Chondrocyte (in vitro differentiated cells): ENCODE measurements at regions not wholly inside any gene's neighbourhood (a gene's known extent, or its start where the extent isn't known, plus 50 kb on each side); places are given as distances from the start of the nearest gene placed in this dataset.

Experiments used
- DNase-seq: peaks from one replicate; pipeline ENCODE4 v3.0.0; 2021; ENCODE audit warnings: mixed read lengths, low spot score
- H3K27ac Mint-ChIP-seq: one replicate; pipeline ENCODE4 v1.8.0; 2021; ENCODE audit warnings: mild to moderate bottlenecking, moderate library complexity, mixed read lengths; ENCODE audit not compliant: unreplicated experiment
- H3K27me3 Mint-ChIP-seq: 2 replicates; pipeline ENCODE4 v1.8.0; 2021; ENCODE audit warnings: low read depth, mixed read lengths
- H3K36me3 Mint-ChIP-seq: 2 replicates; pipeline ENCODE4 v1.8.0; 2021; ENCODE audit warnings: low read depth, mixed read lengths
- H3K4me1 Mint-ChIP-seq: 2 replicates; pipeline ENCODE4 v1.8.0; 2021; ENCODE audit warnings: low read depth, mild to moderate bottlenecking, mixed read lengths
- H3K4me3 Mint-ChIP-seq: one replicate; pipeline ENCODE4 v1.8.0; 2021; ENCODE audit warnings: mild to moderate bottlenecking, moderate library complexity, mixed read lengths; ENCODE audit not compliant: unreplicated experiment
- H3K9me3 Mint-ChIP-seq: 2 replicates; pipeline ENCODE4 v1.8.0; 2021; ENCODE audit warnings: low read depth, mixed read lengths
- CTCF ChIP-seq: fragments of 200-600 bp; sonication (generic); IDR thresholded peaks from 2 replicates; pipeline ENCODE4 v1.5.0; 2021; ENCODE audit warnings: antibody characterized with exemption, mild to moderate bottlenecking, moderate library complexity

GRCh38 chr2:30367232-30368070 lies 79.6 kb upstream of the LCLAT1 start:
- H3K36me3 Mint-ChIP-seq, result no peaks in the 10 kb centered on the region
- DNase-seq, result no peak
- no peak overlapping the region for H3K27ac Mint-ChIP-seq
- H3K4me3 Mint-ChIP-seq, result no peak overlapping the region
- peaks cover 56% of the 10 kb centered on the region for H3K4me1 Mint-ChIP-seq
- no peaks in the 10 kb centered on the region for H3K9me3 Mint-ChIP-seq
- H3K27me3 Mint-ChIP-seq, result no peaks in the 10 kb centered on the region
- TF ChIP-seq CTCF, result no peak

- no peak for TF ChIP-seq CTCF
- H3K4me1 Mint-ChIP-seq, result peaks cover 56% of the 10 kb centered on the region
- H3K4me3 Mint-ChIP-seq, result no peak overlapping the region
- no peaks in the 10 kb centered on the region for H3K27me3 Mint-ChIP-seq
- H3K36me3 Mint-ChIP-seq, result no peaks in the 10 kb centered on the region
- no peak for DNase-seq
- H3K9me3 Mint-ChIP-seq, result no peaks in the 10 kb centered on the region
- no peak overlapping the region for H3K27ac Mint-ChIP-seq
These were observed 78.8 kb upstream of the LCLAT1 start for GRCh38 chr2:30368258-30368657.

- no peak for TF ChIP-seq CTCF
- Mint-ChIP-seq H3K36me3 (no peaks in the 10 kb centered on the region), H3K4me3 (no peak overlapping the region), H3K4me1 (peaks cover 51% of the 10 kb centered on the region), H3K27me3 (no peaks in the 10 kb centered on the region), H3K27ac (no peak overlapping the region), H3K9me3 (no peaks in the 10 kb centered on the region)
- DNase-seq, result no peak
These were observed 75.9 kb upstream of the LCLAT1 start for GRCh38 chr2:30371028-30371689.

GRCh38 chr2:30371772-30372373 lies 75.2 kb upstream of the LCLAT1 start:
- Mint-ChIP-seq H3K9me3 (no peaks in the 10 kb centered on the region), H3K27ac (peak overlapping the region; percentile 81), H3K36me3 (no peaks in the 10 kb centered on the region), H3K4me3 (no peak overlapping the region), H3K4me1 (peaks cover 44% of the 10 kb centered on the region), H3K27me3 (no peaks in the 10 kb centered on the region)
- DNase-seq, result no peak
- TF ChIP-seq CTCF, result no peak

GRCh38 chr2:30372826-30373225 lies 74.2 kb upstream of the LCLAT1 start:
- H3K9me3 Mint-ChIP-seq, result no peaks in the 10 kb centered on the region
- no peaks in the 10 kb centered on the region for H3K36me3 Mint-ChIP-seq
- H3K27me3 Mint-ChIP-seq, result no peaks in the 10 kb centered on the region
- H3K4me3 Mint-ChIP-seq, result no peak overlapping the region
- DNase-seq, result no peak
- TF ChIP-seq CTCF, result no peak
- peaks cover 39% of the 10 kb centered on the region for H3K4me1 Mint-ChIP-seq
- H3K27ac Mint-ChIP-seq, result peak overlapping the region; percentile 69
